ENCODE measurements at regions not wholly inside any gene's neighbourhood (a gene's known extent, or its start where the extent isn't known, plus 50 kb on each side); places are given as distances from the start of the nearest gene placed in this dataset.

- TF ChIP-seq, protein P1, sequence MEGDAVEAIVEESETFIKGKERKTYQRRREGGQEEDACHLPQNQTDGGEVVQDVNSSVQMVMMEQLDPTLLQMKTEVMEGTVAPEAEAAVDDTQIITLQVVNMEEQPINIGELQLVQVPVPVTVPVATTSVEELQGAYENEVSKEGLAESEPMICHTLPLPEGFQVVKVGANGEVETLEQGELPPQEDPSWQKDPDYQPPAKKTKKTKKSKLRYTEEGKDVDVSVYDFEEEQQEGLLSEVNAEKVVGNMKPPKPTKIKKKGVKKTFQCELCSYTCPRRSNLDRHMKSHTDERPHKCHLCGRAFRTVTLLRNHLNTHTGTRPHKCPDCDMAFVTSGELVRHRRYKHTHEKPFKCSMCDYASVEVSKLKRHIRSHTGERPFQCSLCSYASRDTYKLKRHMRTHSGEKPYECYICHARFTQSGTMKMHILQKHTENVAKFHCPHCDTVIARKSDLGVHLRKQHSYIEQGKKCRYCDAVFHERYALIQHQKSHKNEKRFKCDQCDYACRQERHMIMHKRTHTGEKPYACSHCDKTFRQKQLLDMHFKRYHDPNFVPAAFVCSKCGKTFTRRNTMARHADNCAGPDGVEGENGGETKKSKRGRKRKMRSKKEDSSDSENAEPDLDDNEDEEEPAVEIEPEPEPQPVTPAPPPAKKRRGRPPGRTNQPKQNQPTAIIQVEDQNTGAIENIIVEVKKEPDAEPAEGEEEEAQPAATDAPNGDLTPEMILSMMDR (IDR thresholded peaks at IDR 0.05; ENCODE audit: low read length), result no peak
- no peak for TF ChIP-seq EZH2 (IDR thresholded peaks at IDR 0.05; ENCODE audit: borderline replicate concordance, low read length)
These were observed 1271.0 kb downstream of the NSUN3 start for GRCh38 chr3:95333826-95334225.
